CD8-positive, alpha-beta memory T cell (primary cell): ENCODE measurements at regions not wholly inside any gene's neighbourhood (a gene's known extent, or its start where the extent isn't known, plus 50 kb on each side); places are given as distances from the start of the nearest gene placed in this dataset.

Experiments used
- CTCF ChIA-PET: fragments of 350-600 bp; sonication (Branson Sonifier 250); formaldehyde crosslinking; loops from one replicate; lab custom pipeline; 2021; ENCODE audit warnings: antibody characterized with exemption; lab: Charles Lee
- POLR2A ChIA-PET: fragments of 350-600 bp; sonication (Branson Sonifier 250); formaldehyde crosslinking; loops from one replicate; lab custom pipeline; 2021; ENCODE audit warnings: antibody characterized with exemption; lab: Charles Lee
- DNase-seq, 5 donors: peaks; one replicate each; pipeline versions ENCODE4 v3.0.0 to v3.0.0-alpha.2; 2020 to 2022; ENCODE audit warnings: mixed read lengths in 1 of 5
- H3K27ac ChIP-seq: one replicate; pipeline ENCODE4 v1.7.0; 2013; ENCODE audit warnings: low read depth, mild to moderate bottlenecking, low read length, moderate library complexity
- H3K27me3 ChIP-seq: 2 replicates; pipeline ENCODE4 v1.7.0; 2013; ENCODE audit warnings: low read length, mild to moderate bottlenecking; ENCODE audit not compliant: insufficient read depth, poor library complexity, severe bottlenecking
- H3K36me3 ChIP-seq: 2 replicates; pipeline ENCODE4 v1.7.0; 2013; ENCODE audit warnings: mild to moderate bottlenecking, low read length, moderate library complexity; ENCODE audit not compliant: insufficient read depth
- H3K4me1 ChIP-seq: 2 replicates; pipeline ENCODE4 v1.7.0; 2013; ENCODE audit warnings: mild to moderate bottlenecking, low read length, moderate library complexity; ENCODE audit not compliant: insufficient read depth
- H3K4me3 ChIP-seq: 2 replicates; pipeline ENCODE4 v1.7.0; 2013; ENCODE audit warnings: mild to moderate bottlenecking, low read length
- H3K9me3 ChIP-seq: 2 replicates; pipeline ENCODE4 v1.7.0; 2013; ENCODE audit warnings: mild to moderate bottlenecking, low read length
- H3K27ac Mint-ChIP-seq, 8 donors: one replicate each; pipeline ENCODE4 v1.8.0; 2020 to 2021; ENCODE audit warnings: mixed read lengths in 8 of 8, mild to moderate bottlenecking in 6 of 8, inconsistent platforms in 3 of 8, moderate library complexity in 3 of 8
- H3K27me3 Mint-ChIP-seq, 2 donors: one replicate each; pipeline ENCODE4 v1.8.0; 2020 to 2021; ENCODE audit warnings: mixed read lengths in 2 of 2, mild to moderate bottlenecking in 1 of 2, moderate library complexity in 1 of 2
- H3K36me3 Mint-ChIP-seq, 3 donors: one replicate each; pipeline ENCODE4 v1.8.0; 2020 to 2021; ENCODE audit warnings: mixed read lengths in 3 of 3, inconsistent platforms in 1 of 3, mild to moderate bottlenecking in 1 of 3
- H3K4me1 Mint-ChIP-seq, 3 donors: one replicate each; pipeline ENCODE4 v1.8.0; 2020 to 2021; ENCODE audit warnings: mixed read lengths in 3 of 3, inconsistent platforms in 1 of 3, mild to moderate bottlenecking in 1 of 3
- H3K4me3 Mint-ChIP-seq, 7 donors: one replicate each; pipeline ENCODE4 v1.8.0; 2020 to 2021; ENCODE audit warnings: mixed read lengths in 7 of 7, mild to moderate bottlenecking in 6 of 7, moderate library complexity in 4 of 7, inconsistent platforms in 2 of 7
- H3K9me3 Mint-ChIP-seq, 5 donors: one replicate each; pipeline ENCODE4 v1.8.0; 2020 to 2022; ENCODE audit warnings: mixed read lengths in 5 of 5, mild to moderate bottlenecking in 3 of 5, moderate library complexity in 2 of 5, inconsistent platforms in 1 of 5

DNA sequence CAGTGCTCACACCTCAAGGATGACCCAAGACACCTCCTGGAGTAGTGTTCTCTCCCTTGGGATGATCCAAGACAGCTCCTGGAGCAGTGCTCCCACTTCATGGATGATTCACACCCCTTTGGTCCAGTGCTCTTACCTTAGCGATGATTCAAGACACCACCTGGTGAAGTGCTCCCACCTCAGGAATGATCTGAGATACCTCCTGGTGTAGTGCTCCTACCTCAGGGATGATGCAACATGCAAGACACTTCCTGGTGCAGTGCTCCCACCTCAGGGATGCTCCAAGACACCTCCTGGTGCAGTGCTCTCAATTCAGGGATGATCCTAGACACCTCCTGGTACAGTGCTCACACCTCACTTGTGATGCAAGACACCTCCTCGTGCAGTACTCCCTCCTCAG, 123.1 kb downstream of the ASB1 start:
- Mint-ChIP-seq H3K4me3 (no peak overlapping the region), H3K4me1 (no peaks in the 10 kb centered on the region), H3K27me3 (peaks cover 22 to 51% of the 10 kb centered on the region in 2 donors), H3K27ac (no peak overlapping the region), H3K9me3 (peaks cover 3 to 27% (median 5%) of the 10 kb centered on the region in 5 donors), H3K36me3 (peaks cover 0 to 3% (median 1%) of the 10 kb centered on the region in 3 donors)
- ChIA-PET CTCF (no interaction called here), POLR2A (no interaction called here)
- Histone ChIP-seq H3K36me3 (no peaks in the 10 kb centered on the region), H3K4me3 (no peak overlapping the region), H3K27ac (no peak overlapping the region), H3K9me3 (no peaks in the 10 kb centered on the region), H3K4me1 (no peaks in the 10 kb centered on the region), H3K27me3 (no peaks in the 10 kb centered on the region)
- DNase-seq: no peak

DNA sequence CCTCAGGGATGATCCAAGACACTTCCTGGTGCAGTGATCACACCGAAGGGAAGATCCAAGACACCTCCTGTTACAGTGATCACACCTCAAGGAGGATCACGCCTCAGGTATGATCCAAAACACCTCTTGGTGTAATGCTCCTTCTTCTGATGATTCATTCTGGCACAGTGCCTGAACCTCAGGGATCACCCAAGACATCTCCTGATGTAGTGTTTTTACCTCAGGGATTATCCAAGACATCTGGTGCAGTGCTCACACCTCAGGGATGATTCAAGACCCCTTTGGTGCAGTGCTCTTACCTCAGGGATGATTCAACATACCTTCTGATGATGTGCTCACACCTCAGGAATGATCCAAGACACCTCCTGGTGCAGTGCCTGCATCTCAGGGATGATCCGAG, 124.4 kb downstream of the ASB1 start:
- DNase-seq: no peak
- ChIA-PET CTCF (no interaction called here), POLR2A (no interaction called here)
- H3K36me3 Mint-ChIP-seq: peaks cover 0 to 2% (median 1%) of the 10 kb centered on the region in 3 donors
- H3K9me3 Mint-ChIP-seq: peaks cover 2 to 19% (median 3%) of the 10 kb centered on the region in 5 donors
- H3K4me1 ChIP-seq: no peaks in the 10 kb centered on the region
- no peaks in the 10 kb centered on the region for H3K27me3 ChIP-seq
- no peak overlapping the region for H3K4me3 ChIP-seq
- no peaks in the 10 kb centered on the region for H3K4me1 Mint-ChIP-seq
- H3K27ac Mint-ChIP-seq: no peak overlapping the region
- no peak overlapping the region for H3K27ac ChIP-seq
- H3K36me3 ChIP-seq: no peaks in the 10 kb centered on the region
- H3K4me3 Mint-ChIP-seq: no peak overlapping the region
- H3K27me3 Mint-ChIP-seq: peaks cover 13 to 38% of the 10 kb centered on the region in 2 donors
- no peaks in the 10 kb centered on the region for H3K9me3 ChIP-seq

DNA sequence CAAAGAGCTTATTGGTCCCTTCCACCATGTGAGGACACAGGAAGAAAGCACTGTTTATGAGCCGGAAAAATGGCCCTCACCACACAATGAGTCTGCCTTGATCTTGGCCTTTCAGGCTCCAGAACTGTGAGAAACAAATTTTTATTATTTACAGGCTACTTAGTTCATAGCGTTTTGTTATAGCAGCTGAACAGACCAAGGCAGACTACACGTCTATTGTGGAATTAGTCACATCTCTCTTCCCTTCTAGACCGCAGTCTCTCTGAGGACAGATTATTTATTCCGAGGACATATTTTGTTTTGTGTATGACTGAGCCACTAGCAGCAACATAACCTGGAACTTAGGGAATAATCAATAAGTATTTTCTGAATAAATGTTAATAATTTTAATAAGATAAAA, 125.5 kb downstream of the ASB1 start:
- Histone ChIP-seq H3K27me3 (no peaks in the 10 kb centered on the region), H3K4me3 (no peak overlapping the region), H3K9me3 (no peaks in the 10 kb centered on the region), H3K27ac (no peak overlapping the region), H3K4me1 (no peaks in the 10 kb centered on the region), H3K36me3 (no peaks in the 10 kb centered on the region)
- Mint-ChIP-seq H3K4me3 (no peak overlapping the region), H3K9me3 (peaks cover 0 to 16% (median 3%) of the 10 kb centered on the region in 5 donors), H3K36me3 (peaks cover 0 to 1% (median 0%) of the 10 kb centered on the region in 3 donors), H3K27me3 (peaks cover 12 to 35% of the 10 kb centered on the region in 2 donors), H3K4me1 (no peaks in the 10 kb centered on the region), H3K27ac (no peak overlapping the region)
- ChIA-PET POLR2A (no interaction called here), CTCF (no interaction called here)
- no peak for DNase-seq

DNA sequence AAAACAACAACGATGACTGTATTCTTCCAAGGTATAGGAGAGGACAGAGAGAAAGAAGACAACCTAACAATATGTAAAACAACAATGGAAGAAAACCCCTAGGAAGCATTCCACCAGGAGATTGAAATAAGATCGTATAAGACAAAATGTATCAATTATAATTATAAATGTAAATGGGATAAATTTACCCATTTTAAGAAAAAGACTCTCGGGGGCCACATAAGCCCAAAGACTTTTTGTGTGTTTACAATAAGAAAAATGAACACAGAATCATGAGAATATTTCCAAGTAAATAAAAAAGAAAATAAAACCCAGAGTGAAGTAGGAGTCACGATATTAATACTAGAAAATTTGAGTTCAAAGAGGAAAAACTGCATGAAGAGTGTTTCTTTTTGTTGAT, 126.4 kb downstream of the ASB1 start:
- ChIA-PET POLR2A (no interaction called here), CTCF (no interaction called here)
- no peak for DNase-seq
- no peaks in the 10 kb centered on the region for H3K4me1 ChIP-seq
- no peaks in the 10 kb centered on the region for H3K36me3 ChIP-seq
- no peaks in the 10 kb centered on the region for H3K9me3 ChIP-seq
- H3K4me1 Mint-ChIP-seq: no peaks in the 10 kb centered on the region
- no peak overlapping the region for H3K4me3 Mint-ChIP-seq
- H3K27ac ChIP-seq: no peak overlapping the region
- H3K27me3 ChIP-seq: no peaks in the 10 kb centered on the region
- H3K36me3 Mint-ChIP-seq: peaks cover 0 to 1% (median 0%) of the 10 kb centered on the region in 3 donors
- H3K9me3 Mint-ChIP-seq: peaks cover 0 to 11% (median 3%) of the 10 kb centered on the region in 5 donors
- no peak overlapping the region for H3K4me3 ChIP-seq
- peaks cover 8 to 35% of the 10 kb centered on the region in 2 donors for H3K27me3 Mint-ChIP-seq
- no peak overlapping the region for H3K27ac Mint-ChIP-seq

DNA sequence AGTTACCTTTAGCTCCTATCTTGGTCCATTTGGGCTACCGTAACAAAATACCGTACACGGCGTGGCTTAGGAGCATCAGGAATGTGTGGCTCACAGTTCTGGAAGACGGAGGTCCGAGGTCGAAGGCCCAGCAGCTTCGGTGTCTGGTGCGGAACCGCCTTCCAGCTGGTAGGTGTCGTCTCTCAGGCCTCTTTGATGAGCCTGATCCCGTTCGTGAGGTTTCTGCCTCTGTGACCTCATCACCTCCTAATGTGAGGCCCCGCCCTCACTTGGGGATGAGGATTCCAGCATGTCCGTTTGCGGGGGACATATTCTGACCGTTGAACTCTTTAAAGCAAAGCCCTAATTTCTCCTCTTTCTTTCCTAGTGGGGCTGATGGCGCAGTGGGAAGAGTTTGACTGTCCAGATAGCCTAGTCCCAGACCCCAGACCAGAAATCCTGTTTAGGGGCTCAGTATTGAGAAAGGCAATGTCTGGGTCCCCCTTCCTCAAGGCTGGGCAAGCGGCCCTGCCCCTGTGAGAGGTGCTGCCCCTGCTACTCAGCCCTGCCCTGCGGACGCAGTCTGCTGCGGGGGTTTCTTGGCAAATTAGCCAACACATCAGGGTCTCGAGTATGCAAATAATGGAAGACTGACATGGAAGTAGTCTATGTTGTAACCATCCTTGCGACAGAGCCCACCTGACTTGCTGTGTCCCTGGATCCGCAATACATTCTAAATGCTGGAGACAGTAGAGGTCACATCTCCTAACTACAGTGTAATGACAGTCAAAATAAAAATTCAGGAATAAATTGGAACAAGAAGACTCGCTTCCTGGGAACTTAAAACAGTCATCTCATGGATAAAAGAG, 128.0 kb downstream of the ASB1 start:
- CTCF ChIA-PET: no interaction called here
- Mint-ChIP-seq H3K4me1 (no peaks in the 10 kb centered on the region), H3K36me3 (peaks cover 0 to 1% (median 0%) of the 10 kb centered on the region in 3 donors), H3K4me3 (no peak overlapping the region), H3K9me3 (peaks cover 0 to 5% (median 2%) of the 10 kb centered on the region in 5 donors), H3K27ac (no peak overlapping the region), H3K27me3 (peaks cover 8 to 19% of the 10 kb centered on the region in 2 donors)
- Histone ChIP-seq H3K4me3 (no peak overlapping the region), H3K27ac (no peak overlapping the region), H3K4me1 (no peaks in the 10 kb centered on the region), H3K27me3 (no peaks in the 10 kb centered on the region), H3K36me3 (no peaks in the 10 kb centered on the region), H3K9me3 (no peaks in the 10 kb centered on the region)
- DNase-seq: no peak
- POLR2A ChIA-PET: no interaction called here

DNA sequence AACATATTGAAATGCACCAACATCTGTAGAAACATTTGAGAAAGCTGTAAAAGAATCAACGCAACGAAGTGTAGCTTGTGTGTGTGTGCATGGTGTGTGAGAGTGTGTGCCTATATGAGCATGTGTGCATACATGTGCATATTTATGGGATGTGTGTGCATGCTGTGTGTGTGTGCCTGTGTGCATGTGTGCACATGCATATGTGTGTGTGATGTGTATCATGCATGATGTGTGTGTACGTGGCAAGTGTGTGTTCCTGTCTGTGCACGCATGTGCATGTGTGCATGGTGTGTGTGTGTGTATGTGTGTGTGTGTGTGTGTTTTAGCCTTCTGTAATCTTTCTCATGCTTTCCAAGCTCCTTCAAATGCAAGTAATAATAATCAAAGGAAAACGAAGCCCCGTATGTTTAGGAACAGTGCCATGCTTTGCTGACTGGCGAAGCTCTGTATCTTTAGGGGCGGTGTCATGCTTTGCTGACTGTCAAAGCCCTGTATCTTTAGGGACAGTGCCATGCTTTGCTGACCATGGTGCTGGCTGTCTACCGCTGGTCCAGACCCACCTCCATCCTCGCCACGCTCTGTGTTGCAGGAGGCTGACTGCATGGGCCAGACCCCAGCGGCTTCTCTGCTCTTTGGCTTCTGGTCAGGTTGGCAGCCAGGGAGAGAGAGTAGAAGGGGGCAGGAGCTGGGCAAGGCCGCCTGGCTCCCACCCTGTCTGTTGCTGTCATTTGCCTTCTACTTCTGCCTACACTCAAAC, 129.2 kb downstream of the ASB1 start:
- POLR2A ChIA-PET: no interaction called here
- H3K27ac ChIP-seq: no peak overlapping the region
- H3K4me3 ChIP-seq: no peak overlapping the region
- no peak overlapping the region for H3K4me3 Mint-ChIP-seq
- H3K36me3 Mint-ChIP-seq: peaks cover 0 to 1% (median 0%) of the 10 kb centered on the region in 3 donors
- no peaks in the 10 kb centered on the region for H3K4me1 ChIP-seq
- H3K36me3 ChIP-seq: no peaks in the 10 kb centered on the region
- CTCF ChIA-PET: no interaction called here
- H3K9me3 Mint-ChIP-seq: peaks cover 0 to 3% (median 1%) of the 10 kb centered on the region in 5 donors
- H3K27me3 ChIP-seq: no peaks in the 10 kb centered on the region
- H3K27ac Mint-ChIP-seq: no peak overlapping the region
- H3K27me3 Mint-ChIP-seq: peaks cover 12 to 15% of the 10 kb centered on the region in 2 donors
- H3K4me1 Mint-ChIP-seq: no peaks in the 10 kb centered on the region
- no peak for DNase-seq
- no peaks in the 10 kb centered on the region for H3K9me3 ChIP-seq

DNA sequence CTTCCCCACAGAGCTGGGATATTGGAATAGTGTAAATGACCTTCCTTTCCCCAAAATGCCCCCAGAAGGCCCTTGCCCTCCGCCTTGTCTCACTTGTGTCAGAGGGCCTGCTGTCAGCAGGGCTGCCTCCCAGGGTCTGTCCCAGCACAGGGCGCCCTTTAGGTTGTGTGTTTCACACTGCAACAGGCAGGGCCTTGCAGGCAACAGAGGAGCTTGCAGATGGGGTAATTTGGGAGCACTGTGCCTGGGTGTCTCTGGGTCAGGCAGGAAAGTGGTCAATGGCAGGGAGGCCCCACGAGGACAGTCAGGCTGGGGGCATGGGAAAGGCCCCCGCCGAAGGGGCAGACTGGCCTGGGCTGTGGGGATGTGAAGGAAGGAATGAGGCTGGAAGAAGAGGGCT, 130.7 kb downstream of the ASB1 start:
- no peaks in the 10 kb centered on the region for H3K9me3 ChIP-seq
- ChIA-PET POLR2A (no interaction called here), CTCF (no interaction called here)

DNA sequence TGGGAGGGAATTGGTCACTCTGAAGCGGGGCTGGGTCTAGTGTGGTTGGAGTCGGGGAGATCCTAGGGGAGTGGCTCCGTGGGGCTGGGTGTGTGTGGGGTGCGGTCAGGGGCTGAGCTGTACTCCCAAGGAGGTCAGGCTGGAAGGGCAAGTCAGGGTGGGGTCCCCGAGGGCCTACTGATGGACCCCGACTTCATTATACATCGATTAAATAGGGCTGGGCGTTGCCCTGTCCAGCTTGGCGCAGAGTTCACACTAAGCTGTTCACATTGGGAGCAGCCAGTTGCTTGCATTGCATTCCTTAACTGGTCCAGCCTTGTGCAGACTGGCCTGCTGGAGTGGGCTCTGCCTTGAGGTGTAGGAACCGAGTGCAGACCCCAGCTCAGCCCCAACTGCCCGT, 131.2 kb downstream of the ASB1 start:
- H3K9me3 Mint-ChIP-seq: peaks cover 0 to 3% (median 1%) of the 10 kb centered on the region in 5 donors
- POLR2A ChIA-PET: no interaction called here
- H3K27me3 Mint-ChIP-seq: peaks cover 11 to 12% of the 10 kb centered on the region in 2 donors
- Histone ChIP-seq H3K27ac (no peak overlapping the region), H3K4me3 (no peak overlapping the region), H3K27me3 (no peaks in the 10 kb centered on the region), H3K9me3 (no peaks in the 10 kb centered on the region), H3K4me1 (no peaks in the 10 kb centered on the region), H3K36me3 (no peaks in the 10 kb centered on the region)
- H3K4me3 Mint-ChIP-seq: no peak overlapping the region
- H3K27ac Mint-ChIP-seq: no peak overlapping the region
- DNase-seq: no peak
- H3K4me1 Mint-ChIP-seq: no peaks in the 10 kb centered on the region
- peaks cover 0 to 1% (median 0%) of the 10 kb centered on the region in 3 donors for H3K36me3 Mint-ChIP-seq
- CTCF ChIA-PET: no interaction called here

More for the DNA sequence above, 130.7 kb downstream of the ASB1 start:
- Histone ChIP-seq H3K4me3 (no peak overlapping the region), H3K36me3 (no peaks in the 10 kb centered on the region), H3K27me3 (no peaks in the 10 kb centered on the region), H3K27ac (no peak overlapping the region), H3K4me1 (no peaks in the 10 kb centered on the region)
- no peaks in the 10 kb centered on the region for H3K4me1 Mint-ChIP-seq
- peaks cover 0 to 1% (median 0%) of the 10 kb centered on the region in 3 donors for H3K36me3 Mint-ChIP-seq
- no peak for DNase-seq
- no peak overlapping the region for H3K4me3 Mint-ChIP-seq
- H3K27me3 Mint-ChIP-seq: peaks cover 11 to 12% of the 10 kb centered on the region in 2 donors
- H3K9me3 Mint-ChIP-seq: peaks cover 0 to 3% (median 1%) of the 10 kb centered on the region in 5 donors
- H3K27ac Mint-ChIP-seq: no peak overlapping the region
